ENCODE measurements at regions not wholly inside any gene's neighbourhood (a gene's known extent, or its start where the extent isn't known, plus 50 kb on each side); places are given as distances from the start of the nearest gene placed in this dataset.

DNA sequence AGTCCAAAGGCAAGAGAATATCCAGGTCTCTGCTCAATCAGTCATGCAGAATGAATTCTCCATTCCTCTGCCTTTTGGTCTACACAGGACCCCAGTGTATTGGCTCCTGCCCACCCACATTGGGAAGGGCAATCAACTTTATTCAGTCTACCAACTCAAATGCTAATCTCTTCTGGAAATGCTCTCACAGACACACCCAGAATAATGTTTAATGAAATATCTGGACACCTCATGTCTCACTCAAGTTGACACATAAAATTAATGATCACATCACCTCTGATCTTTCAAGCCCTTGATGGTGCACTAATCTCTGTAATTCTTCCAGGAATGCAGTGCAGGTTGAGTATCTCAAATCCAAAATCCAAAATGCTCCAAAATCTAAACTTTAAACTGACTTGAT is 315.6 kb downstream of the HRH4 start:
- TF ChIP-seq, protein P1, sequence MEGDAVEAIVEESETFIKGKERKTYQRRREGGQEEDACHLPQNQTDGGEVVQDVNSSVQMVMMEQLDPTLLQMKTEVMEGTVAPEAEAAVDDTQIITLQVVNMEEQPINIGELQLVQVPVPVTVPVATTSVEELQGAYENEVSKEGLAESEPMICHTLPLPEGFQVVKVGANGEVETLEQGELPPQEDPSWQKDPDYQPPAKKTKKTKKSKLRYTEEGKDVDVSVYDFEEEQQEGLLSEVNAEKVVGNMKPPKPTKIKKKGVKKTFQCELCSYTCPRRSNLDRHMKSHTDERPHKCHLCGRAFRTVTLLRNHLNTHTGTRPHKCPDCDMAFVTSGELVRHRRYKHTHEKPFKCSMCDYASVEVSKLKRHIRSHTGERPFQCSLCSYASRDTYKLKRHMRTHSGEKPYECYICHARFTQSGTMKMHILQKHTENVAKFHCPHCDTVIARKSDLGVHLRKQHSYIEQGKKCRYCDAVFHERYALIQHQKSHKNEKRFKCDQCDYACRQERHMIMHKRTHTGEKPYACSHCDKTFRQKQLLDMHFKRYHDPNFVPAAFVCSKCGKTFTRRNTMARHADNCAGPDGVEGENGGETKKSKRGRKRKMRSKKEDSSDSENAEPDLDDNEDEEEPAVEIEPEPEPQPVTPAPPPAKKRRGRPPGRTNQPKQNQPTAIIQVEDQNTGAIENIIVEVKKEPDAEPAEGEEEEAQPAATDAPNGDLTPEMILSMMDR (conservative IDR thresholded peaks at IDR 0.05; ENCODE audit: low read length), result no peak
- TF ChIP-seq EZH2phosphoT487 (IDR thresholded peaks at IDR 0.05; ENCODE audit: borderline replicate concordance, low read depth, low read length), result no peak

Measured in OCI-LY7 (cell line).